K562 (cell line): ENCODE measurements at regions not wholly inside any gene's neighbourhood (a gene's known extent, or its start where the extent isn't known, plus 50 kb on each side); places are given as distances from the start of the nearest gene placed in this dataset.

Source experiments
- DIDO1 ChIP-seq: fragments of 450-650 bp; IDR thresholded peaks from 2 replicates; pipeline ENCODE4 v1.6.1; 2016; ENCODE audit warnings: low read depth, missing biosample characterization, missing genetic modification characterization
- MYNN ChIP-seq, 2 experiments: sonication (generic); formaldehyde crosslinking in 1 of 2; IDR thresholded peaks; 2 replicates each; pipeline versions ENCODE4 v1.5.0 to v1.6.1; 2016 to 2020; ENCODE audit warnings: antibody characterized with exemption in 1 of 2, missing genetic modification reagents in 1 of 2
- SMAD4 ChIP-seq: fragments of 250-450 bp; sonication (Bioruptor Pico); conservative IDR thresholded peaks from 2 replicates; pipeline ENCODE4 v1.8.0; 2021; ENCODE audit warnings: inconsistent platforms, mild to moderate bottlenecking, moderate library complexity
- ZNF23 ChIP-seq: fragments of 250-450 bp; sonication (Bioruptor Pico); IDR thresholded peaks from 2 replicates; pipeline ENCODE4 v1.4.0; 2020; ENCODE audit warnings: mild to moderate bottlenecking
- ZNF408 ChIP-seq: fragments of 250-450 bp; sonication (Bioruptor Pico); IDR thresholded peaks from 2 replicates; pipeline ENCODE4 v1.4.0; 2020; ENCODE audit warnings: low read depth, mild to moderate bottlenecking, moderate library complexity
- ZNF589 ChIP-seq: fragments of 200-800 bp; sonication (Bioruptor generic); IDR thresholded peaks from 2 replicates; pipeline ENCODE4 v1.6.1; 2016; ENCODE audit warnings: low read depth, missing genetic modification characterization, missing compliant biosample characterization
- TF ChIP-seq, protein P1 (sequence below): fragments of 450-650 bp; IDR thresholded peaks from 2 replicates; pipeline ENCODE4 v1.6.1; 2016; ENCODE audit warnings: mild to moderate bottlenecking
- TF ChIP-seq, protein P2 (sequence below): sonication (generic); formaldehyde crosslinking; IDR thresholded peaks from 2 replicates; pipeline ENCODE4 v1.8.1; 2023; ENCODE audit warnings: mild to moderate bottlenecking, missing genetic modification reagents, moderate library complexity

- no peak for TF ChIP-seq ZNF589 (CRISPR knock-in tag)
- no peak for TF ChIP-seq MYNN (IDR thresholded peaks at IDR 0.05)
- TF ChIP-seq MYNN (CRISPR knock-in tag; IDR thresholded peaks at IDR 0.05): no peak
- TF ChIP-seq DIDO1: no peak
- no peak for TF ChIP-seq ZNF408 (CRISPR knock-in tag)
- TF ChIP-seq, protein P1, sequence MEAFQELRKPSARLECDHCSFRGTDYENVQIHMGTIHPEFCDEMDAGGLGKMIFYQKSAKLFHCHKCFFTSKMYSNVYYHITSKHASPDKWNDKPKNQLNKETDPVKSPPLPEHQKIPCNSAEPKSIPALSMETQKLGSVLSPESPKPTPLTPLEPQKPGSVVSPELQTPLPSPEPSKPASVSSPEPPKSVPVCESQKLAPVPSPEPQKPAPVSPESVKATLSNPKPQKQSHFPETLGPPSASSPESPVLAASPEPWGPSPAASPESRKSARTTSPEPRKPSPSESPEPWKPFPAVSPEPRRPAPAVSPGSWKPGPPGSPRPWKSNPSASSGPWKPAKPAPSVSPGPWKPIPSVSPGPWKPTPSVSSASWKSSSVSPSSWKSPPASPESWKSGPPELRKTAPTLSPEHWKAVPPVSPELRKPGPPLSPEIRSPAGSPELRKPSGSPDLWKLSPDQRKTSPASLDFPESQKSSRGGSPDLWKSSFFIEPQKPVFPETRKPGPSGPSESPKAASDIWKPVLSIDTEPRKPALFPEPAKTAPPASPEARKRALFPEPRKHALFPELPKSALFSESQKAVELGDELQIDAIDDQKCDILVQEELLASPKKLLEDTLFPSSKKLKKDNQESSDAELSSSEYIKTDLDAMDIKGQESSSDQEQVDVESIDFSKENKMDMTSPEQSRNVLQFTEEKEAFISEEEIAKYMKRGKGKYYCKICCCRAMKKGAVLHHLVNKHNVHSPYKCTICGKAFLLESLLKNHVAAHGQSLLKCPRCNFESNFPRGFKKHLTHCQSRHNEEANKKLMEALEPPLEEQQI: no peak
- TF ChIP-seq, protein P2, sequence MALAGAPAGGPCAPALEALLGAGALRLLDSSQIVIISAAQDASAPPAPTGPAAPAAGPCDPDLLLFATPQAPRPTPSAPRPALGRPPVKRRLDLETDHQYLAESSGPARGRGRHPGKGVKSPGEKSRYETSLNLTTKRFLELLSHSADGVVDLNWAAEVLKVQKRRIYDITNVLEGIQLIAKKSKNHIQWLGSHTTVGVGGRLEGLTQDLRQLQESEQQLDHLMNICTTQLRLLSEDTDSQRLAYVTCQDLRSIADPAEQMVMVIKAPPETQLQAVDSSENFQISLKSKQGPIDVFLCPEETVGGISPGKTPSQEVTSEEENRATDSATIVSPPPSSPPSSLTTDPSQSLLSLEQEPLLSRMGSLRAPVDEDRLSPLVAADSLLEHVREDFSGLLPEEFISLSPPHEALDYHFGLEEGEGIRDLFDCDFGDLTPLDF (CRISPR knock-in tag): no peak
- TF ChIP-seq ZNF23 (CRISPR knock-in tag): no peak
- TF ChIP-seq SMAD4 (CRISPR knock-in tag): no peak
- TF ChIP-seq, all 486 proteins: peak for 0
These were observed 497.1 kb downstream of the FAT4 start (continued) for GRCh38 chr4:125811892-125812291.
